Memory B cell (primary cell): ENCODE measurements at regions not wholly inside any gene's neighbourhood (a gene's known extent, or its start where the extent isn't known, plus 50 kb on each side); places are given as distances from the start of the nearest gene placed in this dataset.
"Not testable (repeated sequence)": the region's sequence is repeated elsewhere in the genome, so short reads cannot be mapped to it uniquely, and the experiment has no call there.

Source experiments
- ATAC-seq: fragments of 150-1000 bp; cut with Tn5 transposase; 2 replicates; pipeline ENCODE4 v1.10.0; 2021; ENCODE audit warnings: low read depth, mild to moderate bottlenecking, moderate library complexity
- DNase-seq, 2 donors: peaks; one replicate each; pipeline ENCODE4 v3.0.0; 2022; ENCODE audit warnings: low spot score in 2 of 2
- H3K27ac Mint-ChIP-seq: one replicate; pipeline ENCODE4 v1.8.0; 2022; ENCODE audit warnings: mild to moderate bottlenecking, moderate library complexity, mixed read lengths
- H3K27me3 Mint-ChIP-seq: one replicate; pipeline ENCODE4 v1.8.0; 2022; ENCODE audit warnings: mixed read lengths
- H3K36me3 Mint-ChIP-seq: one replicate; pipeline ENCODE4 v1.8.0; 2022; ENCODE audit warnings: mild to moderate bottlenecking, mixed read lengths
- H3K4me1 Mint-ChIP-seq: one replicate; pipeline ENCODE4 v1.8.0; 2022; ENCODE audit warnings: mixed read lengths
- H3K4me3 Mint-ChIP-seq: one replicate; pipeline ENCODE4 v1.8.0; 2022; ENCODE audit warnings: mild to moderate bottlenecking, moderate library complexity, mixed read lengths
- H3K9me3 Mint-ChIP-seq: one replicate; pipeline ENCODE4 v1.8.0; 2022; ENCODE audit warnings: mixed read lengths

DNA sequence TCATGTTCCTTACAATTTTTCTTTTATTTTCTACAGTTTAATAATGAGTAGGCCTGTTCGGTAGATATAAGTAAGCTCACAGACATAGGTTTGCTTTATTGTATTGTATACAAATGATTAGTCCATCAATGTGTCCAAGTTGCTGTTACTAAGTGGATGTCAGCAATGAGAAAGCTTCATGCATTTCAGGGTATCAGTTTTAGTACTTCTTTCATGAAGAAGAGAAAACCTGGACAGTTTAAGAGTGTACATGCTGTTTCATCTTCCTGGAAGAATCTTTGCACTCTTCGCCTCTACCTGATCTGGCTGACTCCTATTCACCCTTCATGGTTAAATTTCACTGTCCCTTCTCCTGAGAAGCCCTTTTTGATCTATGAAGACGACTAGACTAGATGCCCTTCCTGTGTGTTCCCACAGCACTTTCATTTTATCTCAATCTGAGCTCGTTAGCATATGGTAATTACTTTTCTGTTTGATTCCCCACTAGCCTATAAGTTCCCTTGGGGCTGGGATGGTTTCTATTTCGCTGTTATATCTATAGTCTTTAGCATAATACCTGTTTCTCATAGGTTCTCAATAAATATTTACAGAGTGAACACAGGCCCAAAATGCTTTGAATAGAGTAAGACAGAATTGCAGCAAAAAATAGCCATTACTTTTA, 70.7 kb downstream of the CETN3 start:
- Mint-ChIP-seq H3K36me3 (no peaks in the 10 kb centered on the region), H3K4me1 (peaks cover 8% of the 10 kb centered on the region), H3K27ac (no peak overlapping the region), H3K27me3 (peaks cover 9% of the 10 kb centered on the region), H3K9me3 (no peaks in the 10 kb centered on the region), H3K4me3 (no peak overlapping the region)
- DNase-seq (no peak), ATAC-seq (no peak)

DNA sequence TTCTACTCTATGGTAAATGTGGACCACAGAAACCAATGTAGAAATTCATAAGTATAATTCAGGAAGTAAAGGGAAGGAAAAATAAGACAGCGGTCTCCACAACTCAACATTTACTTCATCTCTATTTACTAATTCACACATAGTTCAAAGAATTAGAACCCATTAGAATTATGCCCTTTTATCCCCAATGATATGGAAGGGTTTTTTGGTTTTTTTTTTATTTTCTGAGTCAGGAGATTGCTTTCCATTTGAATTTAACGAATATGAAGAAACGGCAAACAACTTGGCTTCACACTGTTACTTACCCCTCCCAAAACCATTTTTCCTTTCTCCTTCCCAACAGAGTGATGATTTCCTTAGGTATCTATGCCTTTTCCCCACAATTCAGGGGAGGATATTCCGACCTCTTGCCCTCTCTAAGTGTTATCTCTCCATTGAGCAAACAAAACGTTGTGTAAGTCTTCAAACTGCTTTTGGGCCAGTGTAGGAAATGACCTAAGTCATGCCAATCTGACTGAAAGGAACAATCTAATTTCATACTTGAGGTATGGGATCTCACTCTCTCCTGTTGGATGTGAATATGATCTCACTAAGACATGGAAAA, 72.0 kb downstream of the CETN3 start:
- Mint-ChIP-seq H3K4me1 (peaks cover 5% of the 10 kb centered on the region), H3K27ac (no peak overlapping the region), H3K27me3 (peaks cover 6% of the 10 kb centered on the region), H3K4me3 (no peak overlapping the region), H3K9me3 (no peaks in the 10 kb centered on the region), H3K36me3 (no peaks in the 10 kb centered on the region)
- ATAC-seq (no peak), DNase-seq (no peak)

DNA sequence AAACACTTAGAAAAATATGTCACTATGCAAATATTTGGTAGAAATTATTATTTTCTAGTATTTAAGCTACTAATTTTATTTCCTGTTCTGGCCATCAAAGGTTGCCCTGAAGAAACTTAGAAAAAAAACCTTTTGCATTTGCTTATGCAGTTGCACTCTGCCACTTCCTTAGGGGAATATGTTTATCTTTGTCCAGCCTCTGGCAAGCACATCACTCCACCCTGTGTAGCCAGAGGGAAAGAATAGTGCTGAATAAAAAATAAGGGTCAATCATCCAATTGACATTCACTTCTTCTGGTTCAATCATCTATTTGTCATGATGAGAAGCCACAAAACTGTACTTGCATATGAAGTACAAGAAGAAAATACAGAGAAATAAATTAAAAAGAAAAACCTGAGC, 72.8 kb downstream of the CETN3 start:
- DNase-seq (no peak), ATAC-seq (no peak)
- no peaks in the 10 kb centered on the region for H3K9me3 Mint-ChIP-seq
- peaks cover 7% of the 10 kb centered on the region for H3K27me3 Mint-ChIP-seq
- no peaks in the 10 kb centered on the region for H3K36me3 Mint-ChIP-seq
- no peak overlapping the region for H3K27ac Mint-ChIP-seq
- no peak overlapping the region for H3K4me3 Mint-ChIP-seq
- peaks cover 5% of the 10 kb centered on the region for H3K4me1 Mint-ChIP-seq

DNA sequence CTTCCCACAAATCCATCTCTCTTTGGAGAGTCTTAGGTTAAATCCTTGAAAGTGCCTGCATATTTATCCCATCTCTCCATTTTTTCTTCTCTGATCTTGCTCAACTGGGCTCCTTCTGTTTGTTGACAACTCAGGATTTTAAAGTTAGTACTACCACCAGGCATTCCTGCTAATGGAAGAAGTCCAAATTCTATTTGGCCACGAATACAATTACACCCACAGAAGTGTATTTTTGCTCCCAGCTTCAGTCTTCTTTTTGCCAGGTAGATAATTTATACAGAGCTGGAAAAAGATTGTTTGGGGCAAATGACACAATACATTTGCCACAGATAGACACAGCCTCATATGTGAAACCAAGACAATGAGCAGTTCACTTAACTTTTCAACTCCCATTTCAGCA, 74.8 kb downstream of the CETN3 start:
- Mint-ChIP-seq H3K9me3 (no peaks in the 10 kb centered on the region), H3K4me3 (no peak overlapping the region), H3K27me3 (peaks cover 7% of the 10 kb centered on the region), H3K4me1 (peaks cover 5% of the 10 kb centered on the region), H3K27ac (no peak overlapping the region), H3K36me3 (no peaks in the 10 kb centered on the region)
- ATAC-seq (no peak), DNase-seq (no peak)

DNA sequence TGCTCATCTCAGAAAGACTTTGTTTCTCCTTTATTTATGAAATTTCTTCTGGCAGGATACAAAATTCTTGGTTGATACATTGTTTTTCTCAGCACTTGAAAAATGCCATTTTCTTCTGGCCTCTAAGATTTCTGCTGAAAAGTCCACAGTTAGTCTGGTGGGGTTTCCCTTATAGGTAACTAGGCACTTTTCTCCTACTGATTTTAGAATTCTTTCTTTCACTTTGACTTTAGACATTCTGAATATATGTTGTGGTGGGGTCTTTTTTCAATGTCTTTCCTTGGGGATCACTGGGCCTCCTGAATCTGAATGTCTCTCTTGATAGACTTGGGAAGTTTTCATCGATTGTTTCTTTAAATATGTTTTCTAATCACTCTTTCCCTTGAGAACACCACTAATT, 79.6 kb downstream of the CETN3 start:
- H3K4me3 Mint-ChIP-seq: no peak overlapping the region
- no peaks in the 10 kb centered on the region for H3K36me3 Mint-ChIP-seq
- no peaks in the 10 kb centered on the region for H3K9me3 Mint-ChIP-seq
- peaks cover 4% of the 10 kb centered on the region for H3K27me3 Mint-ChIP-seq
- no peak overlapping the region for H3K27ac Mint-ChIP-seq
- no peaks in the 10 kb centered on the region for H3K4me1 Mint-ChIP-seq
- DNase-seq: no peak
- no peak for ATAC-seq

DNA sequence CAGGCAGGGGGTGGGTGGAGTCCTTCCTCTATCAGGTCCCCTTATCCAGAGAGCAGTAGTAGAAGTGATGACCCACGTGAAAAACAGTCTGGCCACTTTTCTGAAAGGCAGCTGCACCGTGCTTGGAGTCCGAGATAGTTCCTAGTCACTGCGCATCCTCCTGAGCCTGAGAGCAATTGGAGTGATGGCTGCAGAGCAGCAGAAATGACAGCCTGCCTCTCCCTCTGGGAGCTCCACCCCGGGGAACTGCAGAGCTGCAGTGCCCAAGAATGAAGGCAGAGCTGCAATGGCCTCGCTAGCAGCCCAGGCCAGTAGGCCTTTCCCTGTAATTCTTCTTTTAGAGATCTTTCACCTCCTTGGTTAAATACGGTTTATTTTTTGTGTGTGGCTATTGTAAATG, 82.6 kb downstream of the CETN3 start:
- ATAC-seq (no peak), DNase-seq (no peak)
- H3K27ac Mint-ChIP-seq: no peak overlapping the region
- no peaks in the 10 kb centered on the region for H3K4me1 Mint-ChIP-seq
- H3K9me3 Mint-ChIP-seq: no peaks in the 10 kb centered on the region
- no peak overlapping the region for H3K4me3 Mint-ChIP-seq
- peaks cover 2% of the 10 kb centered on the region for H3K27me3 Mint-ChIP-seq
- no peaks in the 10 kb centered on the region for H3K36me3 Mint-ChIP-seq

DNA sequence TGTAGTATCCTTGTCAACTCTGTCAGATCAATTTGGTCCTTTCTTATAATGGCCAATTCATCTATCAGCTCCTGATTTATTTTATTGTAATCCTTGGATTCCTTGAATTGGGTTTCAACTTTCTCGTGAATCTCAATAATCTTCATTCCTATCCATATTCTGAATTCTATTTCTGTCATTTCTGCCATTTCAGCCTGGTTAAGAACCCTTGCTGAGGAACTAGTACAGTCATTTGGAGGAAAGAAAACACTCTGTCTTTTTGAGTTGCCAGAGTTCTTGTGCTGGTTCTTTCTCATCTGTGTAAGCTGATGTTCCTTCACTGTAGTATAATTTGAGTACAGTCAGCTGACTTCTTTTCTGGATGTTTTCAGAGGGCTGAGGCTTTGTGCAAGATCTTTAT, 84.5 kb downstream of the CETN3 start:
- no peak overlapping the region for H3K4me3 Mint-ChIP-seq
- H3K36me3 Mint-ChIP-seq: peaks cover 2% of the 10 kb centered on the region
- ATAC-seq (no peak), DNase-seq (no peak)
- peaks cover 6% of the 10 kb centered on the region for H3K27me3 Mint-ChIP-seq
- H3K9me3 Mint-ChIP-seq: peaks cover 6% of the 10 kb centered on the region
- no peak overlapping the region for H3K27ac Mint-ChIP-seq
- H3K4me1 Mint-ChIP-seq: no peaks in the 10 kb centered on the region

DNA sequence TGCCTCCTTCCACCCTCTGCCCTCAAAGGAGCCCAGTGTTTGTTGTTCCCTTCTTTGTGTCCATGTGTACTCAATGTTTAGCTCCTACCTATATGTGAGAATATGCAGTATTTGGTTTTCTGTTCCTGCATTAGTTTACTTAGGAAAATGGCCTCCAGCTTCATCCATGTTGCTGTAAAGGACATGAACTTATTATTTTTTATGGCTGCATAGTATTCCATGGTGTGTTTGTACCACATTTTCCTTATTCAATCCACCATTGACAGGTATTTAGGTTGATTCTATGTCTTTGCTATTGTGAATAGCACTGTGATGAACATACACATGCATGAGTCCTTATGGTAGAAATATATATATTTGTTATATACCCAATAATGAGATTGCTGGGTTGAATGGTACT, 89.2 kb downstream of the CETN3 start:
- not testable (repeated sequence) for H3K4me1 Mint-ChIP-seq, ATAC-seq, H3K27ac Mint-ChIP-seq, H3K4me3 Mint-ChIP-seq, H3K27me3 Mint-ChIP-seq, H3K9me3 Mint-ChIP-seq, DNase-seq, H3K36me3 Mint-ChIP-seq

DNA sequence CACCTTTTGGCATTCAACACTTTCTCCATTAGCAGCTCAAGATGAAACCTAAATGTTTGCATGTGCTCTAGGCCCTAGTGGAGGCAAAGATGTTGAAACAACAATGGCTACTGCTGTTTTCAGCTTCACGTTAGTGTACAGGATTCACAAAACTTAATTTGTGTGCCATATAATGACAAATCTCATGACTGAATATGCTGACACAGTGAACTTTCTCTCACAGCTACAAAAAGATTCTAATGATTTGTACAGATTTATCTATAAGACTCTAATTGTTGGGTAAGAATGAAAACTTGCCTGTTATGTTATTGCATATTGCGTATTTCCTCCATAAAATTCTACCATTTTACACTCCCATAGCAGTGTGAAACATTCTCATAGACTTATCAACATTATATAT, 97.5 kb downstream of the CETN3 start:
- DNase-seq (no peak), ATAC-seq (no peak)
- H3K4me3 Mint-ChIP-seq: no peak overlapping the region
- no peaks in the 10 kb centered on the region for H3K36me3 Mint-ChIP-seq
- no peaks in the 10 kb centered on the region for H3K4me1 Mint-ChIP-seq
- H3K27ac Mint-ChIP-seq: no peak overlapping the region
- H3K27me3 Mint-ChIP-seq: no peaks in the 10 kb centered on the region
- no peaks in the 10 kb centered on the region for H3K9me3 Mint-ChIP-seq

DNA sequence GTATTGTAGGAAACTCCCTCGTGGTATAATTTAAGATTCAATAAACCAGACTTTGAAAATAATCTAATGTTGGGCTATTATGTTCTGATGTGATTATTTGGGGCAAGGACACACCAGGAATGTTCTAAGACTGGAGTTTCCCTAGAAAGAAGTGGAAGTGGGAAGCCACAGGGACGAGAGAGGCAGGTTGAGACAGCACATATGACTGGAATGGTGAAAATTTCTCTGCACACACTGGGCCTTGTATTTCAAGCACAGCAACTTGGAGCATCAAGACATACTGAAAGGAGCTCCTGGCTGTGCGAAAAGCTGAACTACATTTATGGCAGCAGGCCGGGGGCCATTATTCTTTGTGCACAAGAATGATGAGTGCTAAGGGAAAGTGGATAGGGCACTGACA, 98.2 kb downstream of the CETN3 start:
- Mint-ChIP-seq H3K4me3 (no peak overlapping the region), H3K36me3 (no peaks in the 10 kb centered on the region), H3K27me3 (no peaks in the 10 kb centered on the region), H3K27ac (no peak overlapping the region), H3K9me3 (no peaks in the 10 kb centered on the region), H3K4me1 (no peaks in the 10 kb centered on the region)
- DNase-seq (no peak), ATAC-seq (no peak)

DNA sequence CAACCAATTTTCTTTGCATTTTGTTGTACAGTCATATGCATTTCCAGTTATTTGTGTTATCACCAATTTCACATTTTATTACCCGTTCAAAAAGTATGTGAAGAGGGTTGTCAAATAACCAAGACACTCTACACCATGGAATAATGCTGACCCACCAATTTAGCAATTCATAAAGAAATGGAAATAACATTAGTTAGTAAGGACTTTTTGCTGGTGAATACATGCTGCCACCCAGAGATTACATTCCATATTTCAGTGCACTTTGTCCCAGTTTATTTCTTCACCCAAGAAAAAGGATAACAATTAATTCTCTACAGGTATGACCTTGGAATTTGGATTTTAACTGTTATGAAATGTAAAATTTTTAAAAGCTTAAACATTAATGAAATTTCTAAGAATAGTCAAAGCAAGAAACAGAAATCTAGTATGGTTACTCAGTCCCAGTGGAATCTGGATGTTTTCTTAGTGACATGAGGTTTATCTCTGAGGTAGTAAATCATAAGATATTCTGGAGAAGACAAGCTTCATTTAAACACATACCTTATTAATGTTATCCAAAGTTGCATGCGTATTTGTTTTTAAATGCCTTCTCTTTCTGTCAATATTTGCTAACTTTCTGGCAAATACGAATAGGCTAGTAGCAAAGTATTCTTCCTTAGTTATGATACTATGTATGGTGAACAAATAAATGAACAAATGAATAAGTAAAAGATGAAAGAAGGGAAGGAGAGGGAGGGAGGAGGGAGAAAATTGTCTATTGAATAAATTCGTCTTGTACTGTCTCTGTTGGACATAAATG, 100.6 kb downstream of the CETN3 start:
- no peak for DNase-seq
- Mint-ChIP-seq H3K4me3 (no peak overlapping the region), H3K27ac (no peak overlapping the region), H3K36me3 (no peaks in the 10 kb centered on the region), H3K9me3 (no peaks in the 10 kb centered on the region), H3K4me1 (no peaks in the 10 kb centered on the region), H3K27me3 (no peaks in the 10 kb centered on the region)
- no peak for ATAC-seq

DNA sequence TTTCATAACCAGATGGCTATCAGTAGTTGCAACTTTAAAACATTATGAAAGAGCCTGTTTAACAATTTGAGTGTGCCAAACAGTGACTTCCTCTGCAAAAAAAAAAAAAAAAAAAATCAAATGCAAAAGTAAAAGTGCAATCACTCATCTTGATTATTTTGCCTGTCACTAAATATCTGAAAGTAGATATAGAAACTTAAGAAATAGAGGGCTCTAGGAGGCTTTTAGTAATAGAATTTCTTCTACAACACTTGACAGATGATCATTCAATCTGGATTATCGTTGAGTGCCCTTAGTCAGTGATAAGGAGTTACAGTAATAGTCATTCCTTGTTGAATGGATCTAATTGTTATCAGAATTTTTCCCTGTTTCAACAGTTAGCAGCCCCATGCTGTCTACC, 101.8 kb downstream of the CETN3 start:
- Mint-ChIP-seq H3K27me3 (no peaks in the 10 kb centered on the region), H3K4me3 (no peak overlapping the region), H3K9me3 (no peaks in the 10 kb centered on the region), H3K36me3 (no peaks in the 10 kb centered on the region), H3K27ac (no peak overlapping the region), H3K4me1 (no peaks in the 10 kb centered on the region)
- DNase-seq (no peak), ATAC-seq (no peak)

DNA sequence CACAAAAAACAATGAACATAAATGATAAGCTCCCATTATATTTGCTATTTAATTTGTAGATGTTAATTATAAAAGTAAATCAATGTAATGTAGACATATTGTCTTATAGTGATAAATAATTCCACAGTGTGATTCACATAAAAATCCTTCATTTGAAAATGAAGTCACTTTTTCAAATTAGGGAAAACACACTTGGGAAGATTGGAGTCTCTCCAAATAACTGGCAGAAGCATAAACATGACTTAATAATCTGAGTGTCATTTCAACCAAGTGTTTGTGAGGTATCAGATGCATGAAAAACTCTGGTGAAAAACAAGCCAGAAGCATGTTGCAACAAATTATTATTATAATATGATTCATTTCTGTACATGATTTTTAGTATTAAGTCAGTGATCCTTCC, 102.2 kb downstream of the CETN3 start:
- Mint-ChIP-seq H3K4me3 (no peak overlapping the region), H3K27me3 (no peaks in the 10 kb centered on the region), H3K36me3 (no peaks in the 10 kb centered on the region), H3K9me3 (no peaks in the 10 kb centered on the region), H3K27ac (no peak overlapping the region), H3K4me1 (no peaks in the 10 kb centered on the region)
- DNase-seq (no peak), ATAC-seq (no peak)

DNA sequence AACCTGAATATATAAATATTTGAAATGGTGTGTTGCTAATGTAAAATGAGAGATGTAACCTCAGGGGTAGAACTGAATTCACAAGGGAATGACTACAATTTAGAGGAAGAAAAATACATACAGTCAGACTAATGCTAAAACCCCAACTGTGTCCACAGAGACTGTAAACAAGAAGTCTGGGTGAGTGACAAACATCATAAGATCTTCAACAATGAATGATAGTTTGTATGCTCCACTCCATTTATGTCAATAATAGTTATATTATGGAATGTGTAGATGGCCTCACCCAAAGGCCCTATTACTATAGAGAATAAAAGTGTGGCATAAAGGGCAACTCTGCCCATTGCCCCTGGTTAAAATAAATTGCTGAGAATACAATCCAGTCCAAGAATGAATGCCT, 102.9 kb downstream of the CETN3 start:
- Mint-ChIP-seq H3K36me3 (no peaks in the 10 kb centered on the region), H3K4me3 (no peak overlapping the region), H3K27ac (no peak overlapping the region), H3K9me3 (no peaks in the 10 kb centered on the region), H3K4me1 (peaks cover 2% of the 10 kb centered on the region), H3K27me3 (no peaks in the 10 kb centered on the region)
- ATAC-seq (no peak), DNase-seq (no peak)
